ENCODE measurements at regions not wholly inside any gene's neighbourhood (a gene's known extent, or its start where the extent isn't known, plus 50 kb on each side); places are given as distances from the start of the nearest gene placed in this dataset.

DNA sequence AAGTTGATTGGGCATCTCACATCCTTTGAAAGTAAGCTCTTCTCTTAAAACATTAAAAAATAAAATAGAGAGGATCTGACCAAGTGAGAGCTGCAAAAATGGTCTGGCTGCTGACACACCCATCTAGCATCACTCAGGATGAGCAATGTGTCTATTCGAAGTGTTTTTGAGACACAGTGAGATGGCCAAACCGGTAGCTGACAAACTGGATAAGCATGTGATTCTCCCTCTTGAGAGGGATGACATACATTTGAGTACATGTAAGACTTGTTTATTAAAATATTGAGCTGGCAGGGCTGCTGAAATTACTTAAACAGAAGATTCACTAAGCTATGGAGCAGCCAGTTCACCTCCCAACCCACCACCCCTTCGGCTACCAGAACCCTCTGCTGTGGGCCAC lies 333.9 kb downstream of the ADRA2A start:
- DNase-seq: no peak
- Histone ChIP-seq H3K9me3 (replicated peaks in 1 of 3) (no peaks in the 10 kb centered on the region), H3K4me1 (replicated peaks in 1 of 2) (no peaks in the 10 kb centered on the region), H3K27ac (no peak overlapping the region), H3K36me3 (replicated peaks in 1 of 2) (no peaks in the 10 kb centered on the region), H3K4me3 (no peak overlapping the region), H3K27me3 (no peaks in the 10 kb centered on the region)
- intact Hi-C loops (cut with DNase I): no loop called here
- no peak for TF ChIP-seq POLR2A (IDR thresholded peaks at IDR 0.05)
- TF ChIP-seq, protein P1, sequence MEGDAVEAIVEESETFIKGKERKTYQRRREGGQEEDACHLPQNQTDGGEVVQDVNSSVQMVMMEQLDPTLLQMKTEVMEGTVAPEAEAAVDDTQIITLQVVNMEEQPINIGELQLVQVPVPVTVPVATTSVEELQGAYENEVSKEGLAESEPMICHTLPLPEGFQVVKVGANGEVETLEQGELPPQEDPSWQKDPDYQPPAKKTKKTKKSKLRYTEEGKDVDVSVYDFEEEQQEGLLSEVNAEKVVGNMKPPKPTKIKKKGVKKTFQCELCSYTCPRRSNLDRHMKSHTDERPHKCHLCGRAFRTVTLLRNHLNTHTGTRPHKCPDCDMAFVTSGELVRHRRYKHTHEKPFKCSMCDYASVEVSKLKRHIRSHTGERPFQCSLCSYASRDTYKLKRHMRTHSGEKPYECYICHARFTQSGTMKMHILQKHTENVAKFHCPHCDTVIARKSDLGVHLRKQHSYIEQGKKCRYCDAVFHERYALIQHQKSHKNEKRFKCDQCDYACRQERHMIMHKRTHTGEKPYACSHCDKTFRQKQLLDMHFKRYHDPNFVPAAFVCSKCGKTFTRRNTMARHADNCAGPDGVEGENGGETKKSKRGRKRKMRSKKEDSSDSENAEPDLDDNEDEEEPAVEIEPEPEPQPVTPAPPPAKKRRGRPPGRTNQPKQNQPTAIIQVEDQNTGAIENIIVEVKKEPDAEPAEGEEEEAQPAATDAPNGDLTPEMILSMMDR (IDR thresholded peaks at IDR 0.05): no peak
- WGBS, 4 donors: 79 to 83% (median 80%) methylated on average over 3 of the region's 3 CpGs

GRCh38 chr10:111425459-111425858 lies 348.6 kb downstream of the ADRA2A start:
- Histone ChIP-seq H3K27ac (no peak overlapping the region), H3K27me3 (no peaks in the 10 kb centered on the region), H3K4me3 (no peak overlapping the region), H3K9me3 (replicated peaks in 1 of 3) (no peaks in the 10 kb centered on the region), H3K36me3 (replicated peaks in 1 of 2) (no peaks in the 10 kb centered on the region), H3K4me1 (replicated peaks in 1 of 2) (no peaks in the 10 kb centered on the region)
- intact Hi-C loops (cut with DNase I): no loop called here
- TF ChIP-seq, protein P1 (IDR thresholded peaks at IDR 0.05): no peak
- TF ChIP-seq POLR2A (IDR thresholded peaks at IDR 0.05): no peak
- no peak for DNase-seq
- WGBS, 4 donors: 75 to 92% (median 78%) methylated on average over 1 of the region's 1 CpG

GRCh38 chr10:111429288-111430028 lies 352.6 kb downstream of the ADRA2A start:
- no peaks in the 10 kb centered on the region for H3K36me3 ChIP-seq (replicated peaks in 1 of 2)
- intact Hi-C loops (cut with DNase I): no loop called here
- WGBS, 4 donors: 79 to 93% (median 88%) methylated on average over 3 of the region's 3 CpGs
- H3K27me3 ChIP-seq: no peaks in the 10 kb centered on the region
- no peaks in the 10 kb centered on the region for H3K9me3 ChIP-seq (replicated peaks in 1 of 3)
- H3K4me1 ChIP-seq (replicated peaks in 1 of 2): no peaks in the 10 kb centered on the region
- no peak overlapping the region for H3K4me3 ChIP-seq
- no peak overlapping the region for H3K27ac ChIP-seq
- TF ChIP-seq POLR2A (IDR thresholded peaks at IDR 0.05): no peak
- TF ChIP-seq, protein P1 (IDR thresholded peaks at IDR 0.05): no peak
- no peak for DNase-seq

- no peak overlapping the region for H3K4me3 ChIP-seq
- no peaks in the 10 kb centered on the region for H3K4me1 ChIP-seq (replicated peaks in 1 of 2)
- no peaks in the 10 kb centered on the region for H3K27me3 ChIP-seq
- WGBS, 4 donors: 77 to 93% (median 88%) methylated on average over 1 of the region's 1 CpG
- TF ChIP-seq POLR2A (IDR thresholded peaks at IDR 0.05): no peak
- TF ChIP-seq, protein P1 (IDR thresholded peaks at IDR 0.05): no peak
- H3K9me3 ChIP-seq (replicated peaks in 1 of 3): no peaks in the 10 kb centered on the region
- no peak overlapping the region for H3K27ac ChIP-seq
- intact Hi-C loops (cut with DNase I): no loop called here
- DNase-seq: no peak
- H3K36me3 ChIP-seq (replicated peaks in 1 of 2): no peaks in the 10 kb centered on the region
These were observed 353.2 kb downstream of the ADRA2A start for GRCh38 chr10:111430070-111430469.
